ENCODE measurements at regions not wholly inside any gene's neighbourhood (a gene's known extent, or its start where the extent isn't known, plus 50 kb on each side); places are given as distances from the start of the nearest gene placed in this dataset.

- Mint-ChIP-seq H3K27me3 (ENCODE audit: low read depth) (peaks cover 48% of the 10 kb centered on the region), H3K4me3 (no peak overlapping the region; a peak in 1 of 5 replicates), H3K27ac (no peak overlapping the region), H3K4me1 (peaks cover 19 to 36% of the 10 kb centered on the region in 2 experiments), H3K9me3 (no peaks in the 10 kb centered on the region; a peak in 1 of 5 replicates), H3K36me3 (ENCODE audit: insufficient read depth in 1 of 3, low read depth in 3 of 3) (no peaks in the 10 kb centered on the region)
- Histone ChIP-seq H3K4ac (ENCODE audit: low read depth, low read length) (no peak overlapping the region), H4K20me1 (ENCODE audit: control insufficient read depth, insufficient read depth, insufficient read length) (no peaks in the 10 kb centered on the region), H3K14ac (ENCODE audit: insufficient read depth, low read length) (no peak overlapping the region), H2BK12ac (ENCODE audit: insufficient read length, low read depth, low read length) (no peak overlapping the region), H4K8ac (replicated peaks; ENCODE audit: insufficient read length, low read depth, low read length) (no peak overlapping the region), H2BK20ac (ENCODE audit: low read depth, low read length, poor library complexity, severe bottlenecking) (no peak overlapping the region), H3K4me2 (ENCODE audit: insufficient read depth, insufficient read length, low read length) (no peak overlapping the region), H3K4me1 (ENCODE audit: insufficient read depth, low read length) (no peaks in the 10 kb centered on the region; the same call in 1 of the 2 replicates), H3K79me2 (ENCODE audit: insufficient read depth, low read length) (no peaks in the 10 kb centered on the region), H3K27ac (ENCODE audit: insufficient read length, low read depth, low read length) (no peak overlapping the region), H3K9me3 (ENCODE audit: control insufficient read depth, low read depth, low read length) (no peaks in the 10 kb centered on the region), H3K9ac (ENCODE audit: extremely low read depth, insufficient read length, low read length) (no peak overlapping the region), H3K18ac (ENCODE audit: insufficient read length, low read depth, low read length) (no peak overlapping the region), H3K27me3 (ENCODE audit: insufficient read depth, low read length) (no peaks in the 10 kb centered on the region), H3T11ph (ENCODE audit: low read length) (no peak overlapping the region), H3K79me1 (ENCODE audit: insufficient read depth, low read depth, low read length, poor library complexity, severe bottlenecking) (no peaks in the 10 kb centered on the region), H2BK15ac (ENCODE audit: low read depth, low read length) (no peak overlapping the region), H3K23me2 (ENCODE audit: insufficient read length, low read depth, low read length, poor library complexity, severe bottlenecking) (no peaks in the 10 kb centered on the region), H4K91ac (ENCODE audit: insufficient read length, low read depth, low read length) (no peak overlapping the region), H2AFZ (ENCODE audit: low read length) (no peak overlapping the region), H3K23ac (ENCODE audit: insufficient read length, low read depth, low read length) (no peak overlapping the region), H2AK5ac (ENCODE audit: insufficient read length, low read length) (no peak overlapping the region), H2BK5ac (ENCODE audit: insufficient read length, low read length) (no peak overlapping the region), H2BK120ac (ENCODE audit: low read depth, low read length, poor library complexity, severe bottlenecking) (no peak overlapping the region), H4K5ac (ENCODE audit: insufficient read length, low read depth, low read length) (no peak overlapping the region), H3K56ac (ENCODE audit: insufficient read length, low read depth, low read length) (no peak overlapping the region)
- 100% methylated on average over 2 of the region's 3 CpGs for WGBS (ENCODE audit: extremely low coverage, insufficient read length, low lambda C conversion rate)
- no peak for DNase-seq
- TF ChIP-seq, protein P1, sequence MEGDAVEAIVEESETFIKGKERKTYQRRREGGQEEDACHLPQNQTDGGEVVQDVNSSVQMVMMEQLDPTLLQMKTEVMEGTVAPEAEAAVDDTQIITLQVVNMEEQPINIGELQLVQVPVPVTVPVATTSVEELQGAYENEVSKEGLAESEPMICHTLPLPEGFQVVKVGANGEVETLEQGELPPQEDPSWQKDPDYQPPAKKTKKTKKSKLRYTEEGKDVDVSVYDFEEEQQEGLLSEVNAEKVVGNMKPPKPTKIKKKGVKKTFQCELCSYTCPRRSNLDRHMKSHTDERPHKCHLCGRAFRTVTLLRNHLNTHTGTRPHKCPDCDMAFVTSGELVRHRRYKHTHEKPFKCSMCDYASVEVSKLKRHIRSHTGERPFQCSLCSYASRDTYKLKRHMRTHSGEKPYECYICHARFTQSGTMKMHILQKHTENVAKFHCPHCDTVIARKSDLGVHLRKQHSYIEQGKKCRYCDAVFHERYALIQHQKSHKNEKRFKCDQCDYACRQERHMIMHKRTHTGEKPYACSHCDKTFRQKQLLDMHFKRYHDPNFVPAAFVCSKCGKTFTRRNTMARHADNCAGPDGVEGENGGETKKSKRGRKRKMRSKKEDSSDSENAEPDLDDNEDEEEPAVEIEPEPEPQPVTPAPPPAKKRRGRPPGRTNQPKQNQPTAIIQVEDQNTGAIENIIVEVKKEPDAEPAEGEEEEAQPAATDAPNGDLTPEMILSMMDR (conservative IDR thresholded peaks at IDR 0.05), result no peak
These were observed 313.3 kb downstream of the UACA start for GRCh38 chr15:70450142-70450443.
